Adrenal gland (tissue), 5 donors: ENCODE measurements at regions not wholly inside any gene's neighbourhood (a gene's known extent, or its start where the extent isn't known, plus 50 kb on each side); places are given as distances from the start of the nearest gene placed in this dataset.

ENCODE experiments used
- CTCF ChIP-seq, 6 experiments: fragments of 450-650 bp in 4 of 6; fragments of 200-600 bp in 2 of 6; sonication (generic) in 1 of 6; IDR thresholded peaks; 1 replicate in 5 of 6; 2 replicates in 1 of 6; pipeline versions ENCODE4 v1.5.1 to v1.8.0; 2016 to 2021; ENCODE audit warnings: antibody characterized with exemption in 6 of 6, mild to moderate bottlenecking in 2 of 6, moderate library complexity in 1 of 6
- POLR2A ChIP-seq, 2 donors: fragments of 450-650 bp; IDR thresholded peaks; one replicate each; pipeline ENCODE4 v1.6.1; 2017; ENCODE audit warnings: antibody characterized with exemption in 2 of 2, mild to moderate bottlenecking in 2 of 2, moderate library complexity in 1 of 2
- donor health status: DM: no; HTN: no; CAD: no.

GRCh38 chr3:127107002-127107401 lies 85.9 kb upstream of the PRR23E start:
- TF ChIP-seq CTCF (IDR thresholded peaks at IDR 0.05) (no peak), POLR2A (IDR thresholded peaks at IDR 0.05) (no peak)
